ENCODE measurements at regions not wholly inside any gene's neighbourhood (a gene's known extent, or its start where the extent isn't known, plus 50 kb on each side); places are given as distances from the start of the nearest gene placed in this dataset.

- DNase-seq = no peak
- intact Hi-C loops (cut with DNase I; ENCODE audit: low total_unique reads) (no loop called here), in situ Hi-C loops (cut with MboI; ENCODE audit: low pct_ligation_motif_present in 1 of 4, low pct_unique_long_range_greater_than_20kb in 1 of 4, low sequenced_read_pairs in 3 of 4) (no loop called here)
- Histone ChIP-seq H3K27me3 (no peaks in the 10 kb centered on the region), H3K4me3 (no peak overlapping the region), H3K9me3 (peaks cover 4 to 5% of the 10 kb centered on the region in 2 donors), H3K36me3 (no peaks in the 10 kb centered on the region), H3K4me1 (no peaks in the 10 kb centered on the region), H3K27ac (no peak overlapping the region)
- 63 to 72% methylated on average over 2 of the region's 2 CpGs for WGBS, 2 donors (ENCODE audit: low coverage in 1 of 2)
- no peak for TF ChIP-seq POLR2A (IDR thresholded peaks at IDR 0.05)
- TF ChIP-seq POLR2AphosphoS5 (IDR thresholded peaks at IDR 0.05) = no peak
- TF ChIP-seq EP300 (IDR thresholded peaks at IDR 0.05; ENCODE audit: low read depth) = no peak
- TF ChIP-seq CTCF (IDR thresholded peaks at IDR 0.05) = no peak
These were observed 701.0 kb downstream of the NR2F1-AS1 start for GRCh38 chr5:92879806-92880543.

- Histone ChIP-seq H3K27me3 (no peaks in the 10 kb centered on the region), H3K36me3 (no peaks in the 10 kb centered on the region), H3K4me3 (no peak overlapping the region), H3K9me3 (peaks cover 8 to 11% of the 10 kb centered on the region in 2 donors), H3K4me1 (no peaks in the 10 kb centered on the region), H3K27ac (no peak overlapping the region)
- DNase-seq = no peak
- no peak for TF ChIP-seq CTCF (IDR thresholded peaks at IDR 0.05)
- WGBS, 2 donors (ENCODE audit: low coverage in 1 of 2) = 84 to 93% methylated on average over 2 of the region's 2 CpGs
- intact Hi-C loops (cut with DNase I; ENCODE audit: low total_unique reads) = no loop called here
- in situ Hi-C loops (cut with MboI; ENCODE audit: low pct_ligation_motif_present in 1 of 4, low pct_unique_long_range_greater_than_20kb in 1 of 4, low sequenced_read_pairs in 3 of 4) = no loop called here
These were observed 706.2 kb downstream of the NR2F1-AS1 start for GRCh38 chr5:92874790-92875189.

GRCh38 chr5:92868442-92868841, 712.6 kb downstream of the NR2F1-AS1 start:
- no peaks in the 10 kb centered on the region for H3K4me1 ChIP-seq
- intact Hi-C loops (cut with DNase I; ENCODE audit: low total_unique reads) (no loop called here), in situ Hi-C loops (cut with MboI; ENCODE audit: low pct_ligation_motif_present in 1 of 4, low pct_unique_long_range_greater_than_20kb in 1 of 4, low sequenced_read_pairs in 3 of 4) (no loop called here)
- H3K27me3 ChIP-seq = no peaks in the 10 kb centered on the region
- DNase-seq = no peak
- 82 to 99% methylated on average over 3 of the region's 3 CpGs for WGBS, 2 donors (ENCODE audit: low coverage in 1 of 2)
- H3K9me3 ChIP-seq = no peaks in the 10 kb centered on the region
- no peak overlapping the region for H3K4me3 ChIP-seq
- H3K27ac ChIP-seq = no peak overlapping the region
- TF ChIP-seq EP300 (IDR thresholded peaks at IDR 0.05; ENCODE audit: low read depth) (no peak), CTCF (IDR thresholded peaks at IDR 0.05) (no peak)
- H3K36me3 ChIP-seq = no peaks in the 10 kb centered on the region

- DNase-seq = no peak
These were observed 716.4 kb downstream of the NR2F1-AS1 start for GRCh38 chr5:92864591-92864990.

More at GRCh38 chr5:92864591-92864990, 716.4 kb downstream of the NR2F1-AS1 start:
- Histone ChIP-seq H3K27me3 (no peaks in the 10 kb centered on the region), H3K4me1 (no peaks in the 10 kb centered on the region), H3K27ac (no peak overlapping the region), H3K9me3 (no peaks in the 10 kb centered on the region), H3K36me3 (no peaks in the 10 kb centered on the region), H3K4me3 (no peak overlapping the region)
- intact Hi-C loops (cut with DNase I; ENCODE audit: low total_unique reads) = no loop called here
- TF ChIP-seq EP300 (IDR thresholded peaks at IDR 0.05; ENCODE audit: low read depth) (no peak), CTCF (IDR thresholded peaks at IDR 0.05) (no peak), POLR2AphosphoS5 (IDR thresholded peaks at IDR 0.05) (no peak), POLR2A (IDR thresholded peaks at IDR 0.05) (no peak)
- in situ Hi-C loops (cut with MboI; ENCODE audit: low pct_ligation_motif_present in 1 of 4, low pct_unique_long_range_greater_than_20kb in 1 of 4, low sequenced_read_pairs in 3 of 4) = no loop called here
- 29 to 55% methylated on average over 2 of the region's 2 CpGs for WGBS, 2 donors (ENCODE audit: low coverage in 1 of 2)
